ENCODE measurements at regions not wholly inside any gene's neighbourhood (a gene's known extent, or its start where the extent isn't known, plus 50 kb on each side); places are given as distances from the start of the nearest gene placed in this dataset.

- DNase-seq (ENCODE audit: low read depth, low spot score) (no peak), ATAC-seq (no peak)
- BruUV-seq (replicated peaks) = no TSS peak
- ChIA-PET POLR2A (interaction anchor here (0.7 kb wide), 1 partner anchor 31 kb away, joined by 5 read pairs; no protein-coding TSS in a partner anchor), CTCF (no interaction called here)
- Histone ChIP-seq H3K36me3 (ENCODE audit: control insufficient read depth, insufficient read depth, low read length) (no peaks in the 10 kb centered on the region), H3K9me3 (ENCODE audit: control insufficient read depth, insufficient read depth, low read depth, low read length) (no peaks in the 10 kb centered on the region), H3K27me3 (ENCODE audit: control insufficient read depth, insufficient read depth, low read length) (no peaks in the 10 kb centered on the region; the same call in 1 of the 2 replicates), H3K4me1 (ENCODE audit: control insufficient read depth, insufficient read depth, low read length) (no peaks in the 10 kb centered on the region), H3K27ac (ENCODE audit: low read length) (no peak overlapping the region), H3K4me3 (ENCODE audit: low read depth in 2 of 2, low read length in 2 of 2) (no peak overlapping the region)
- in situ Hi-C loops (cut with HindIII; ENCODE audit: low pct_unique_long_range_greater_than_20kb, low sequenced_read_pairs) = no loop called here
- intact Hi-C loops (cut with micrococcal nuclease; ENCODE audit: unreplicated experiment) = no loop called here
- no peak for TF ChIP-seq TCF7L2 (IDR thresholded peaks at IDR 0.05; ENCODE audit: low read depth, low read length)
- TF ChIP-seq SIN3A (IDR thresholded peaks at IDR 0.05; ENCODE audit: borderline replicate concordance, insufficient read depth, low read depth, low read length) = no peak
- no peak for TF ChIP-seq CTCF (IDR thresholded peaks at IDR 0.05)
- TF ChIP-seq POLR2AphosphoS5 (IDR thresholded peaks at IDR 0.05; ENCODE audit: low read depth, low read length) = no peak
- TF ChIP-seq REST (IDR thresholded peaks at IDR 0.05; ENCODE audit: insufficient read depth in 1 of 2, low read depth in 2 of 2, low read length in 1 of 2) = no peak
Observed at GRCh38 chr22:49431551-49431950, 396.1 kb downstream of the BRD1 start.

- TF ChIP-seq TCF7L2 (IDR thresholded peaks at IDR 0.05; ENCODE audit: low read depth, low read length) (no peak), CTCF (IDR thresholded peaks at IDR 0.05) (no peak), POLR2AphosphoS5 (IDR thresholded peaks at IDR 0.05; ENCODE audit: low read depth, low read length) (no peak)
- ATAC-seq (no peak), DNase-seq (ENCODE audit: low read depth, low spot score) (no peak)
- ChIA-PET POLR2A (interaction anchor here (0.6 kb wide), 1 partner anchor 208 kb away, joined by 4 read pairs; no protein-coding TSS in a partner anchor), CTCF (no interaction called here)
- no TSS peak for BruUV-seq (replicated peaks)
- no peak overlapping the region for H3K27ac ChIP-seq (ENCODE audit: low read length)
- peaks cover 2% of the 10 kb centered on the region; the same call in 1 of the 2 replicates for H3K27me3 ChIP-seq (ENCODE audit: control insufficient read depth, insufficient read depth, low read length)
- H3K36me3 ChIP-seq (ENCODE audit: control insufficient read depth, insufficient read depth, low read length) = no peaks in the 10 kb centered on the region
- intact Hi-C loops (cut with micrococcal nuclease; ENCODE audit: unreplicated experiment) (no loop called here), in situ Hi-C loops (cut with HindIII; ENCODE audit: low pct_unique_long_range_greater_than_20kb, low sequenced_read_pairs) (no loop called here)
- H3K4me1 ChIP-seq (ENCODE audit: control insufficient read depth, insufficient read depth, low read length) = no peaks in the 10 kb centered on the region
- no peaks in the 10 kb centered on the region for H3K9me3 ChIP-seq (ENCODE audit: control insufficient read depth, insufficient read depth, low read depth, low read length)
- no peak overlapping the region for H3K4me3 ChIP-seq (ENCODE audit: low read depth in 2 of 2, low read length in 2 of 2)
Observed at GRCh38 chr22:49429066-49429465, 398.6 kb downstream of the BRD1 start.

Data from Panc1 (cell line).